HG02798 (cell line): ENCODE measurements at regions not wholly inside any gene's neighbourhood (a gene's known extent, or its start where the extent isn't known, plus 50 kb on each side); places are given as distances from the start of the nearest gene placed in this dataset.
"Not testable (repeated sequence)": the region's sequence is repeated elsewhere in the genome, so short reads cannot be mapped to it uniquely, and the experiment has no call there.

Experiments
- ATAC-seq: cut with Tn5 transposase; IDR thresholded peaks from one replicate; pipeline ENCODE4 v1.9.1; 2021; ENCODE audit warnings: mild to moderate bottlenecking; ENCODE audit not compliant: unreplicated experiment, poor library complexity

DNA sequence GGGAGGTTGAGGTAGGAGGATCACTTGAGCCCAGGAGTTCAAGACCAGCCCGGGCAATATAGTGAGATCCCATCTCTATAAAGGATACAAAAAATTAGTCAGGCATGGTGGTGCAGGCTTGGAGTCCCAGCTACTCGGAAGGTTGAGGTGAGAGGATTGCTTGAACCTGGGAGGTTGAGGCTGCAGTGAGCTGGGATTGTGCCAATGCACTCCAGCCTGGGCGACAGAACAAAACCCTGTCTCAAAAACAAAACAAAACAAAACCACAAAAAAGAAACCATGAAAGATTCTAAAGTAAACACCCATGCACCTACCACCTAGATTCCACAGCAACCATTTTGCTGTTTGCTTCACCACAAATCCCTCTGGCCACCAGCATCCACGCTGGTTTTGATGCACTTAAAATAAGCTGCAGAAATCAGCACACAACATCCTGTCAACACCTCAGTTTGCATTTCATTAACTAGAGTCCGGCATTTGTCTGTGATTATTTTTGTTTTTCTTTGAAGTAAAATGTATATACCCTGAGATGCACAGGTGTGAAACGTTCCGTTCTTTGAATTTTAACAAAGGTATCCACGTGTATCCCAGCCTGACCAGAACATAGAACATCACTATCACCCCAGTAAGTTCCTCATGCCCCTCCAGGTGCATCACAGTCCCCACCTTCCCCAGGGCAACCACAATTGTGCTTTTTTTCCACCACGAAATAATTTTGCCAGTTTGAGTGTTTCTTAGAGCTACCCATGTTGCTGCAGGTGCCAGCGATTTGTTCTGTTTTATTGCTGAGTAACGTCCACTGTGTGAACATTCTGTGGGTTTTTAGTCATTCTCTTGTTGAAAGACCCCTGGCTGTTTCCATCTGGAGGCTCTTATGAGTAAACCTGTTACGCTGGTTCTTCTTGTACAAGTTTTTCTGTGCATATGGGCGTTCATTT is 191.5 kb downstream of the SEC14L1 start:
- no peak for ATAC-seq

DNA sequence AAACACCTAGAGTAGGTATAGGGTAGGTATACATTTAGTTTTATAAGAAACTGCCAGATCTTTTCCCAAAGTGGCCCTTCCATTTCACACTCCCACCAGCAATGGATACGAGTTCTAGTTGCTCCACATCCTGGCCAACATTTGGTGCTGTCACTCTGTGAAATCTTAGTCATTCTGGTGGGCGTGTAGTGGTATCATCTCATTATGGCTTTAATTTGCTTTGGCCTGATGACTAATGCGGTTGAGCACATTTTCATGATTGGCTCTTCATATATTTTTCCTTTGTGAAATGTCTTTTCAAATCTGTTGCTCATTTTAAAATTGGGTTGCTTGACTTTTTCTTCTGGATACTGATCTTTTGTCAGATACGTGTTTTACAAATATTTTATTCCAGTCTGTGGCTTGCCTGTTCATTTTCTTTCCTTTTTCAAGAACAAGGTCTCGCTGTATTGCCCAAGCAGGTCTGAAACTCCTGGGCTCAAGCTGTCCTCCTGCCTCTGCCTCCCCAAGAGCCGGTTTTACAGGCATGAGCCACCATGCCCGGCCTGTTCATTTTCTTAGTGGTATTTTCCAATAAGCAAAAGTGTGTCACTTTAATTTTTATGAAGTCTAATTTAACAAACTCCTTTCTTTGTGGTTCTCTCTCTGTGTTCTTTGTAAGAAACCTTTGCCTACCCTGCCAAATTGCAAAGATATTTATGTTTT is 192.4 kb downstream of the SEC14L1 start:
- ATAC-seq = no peak

DNA sequence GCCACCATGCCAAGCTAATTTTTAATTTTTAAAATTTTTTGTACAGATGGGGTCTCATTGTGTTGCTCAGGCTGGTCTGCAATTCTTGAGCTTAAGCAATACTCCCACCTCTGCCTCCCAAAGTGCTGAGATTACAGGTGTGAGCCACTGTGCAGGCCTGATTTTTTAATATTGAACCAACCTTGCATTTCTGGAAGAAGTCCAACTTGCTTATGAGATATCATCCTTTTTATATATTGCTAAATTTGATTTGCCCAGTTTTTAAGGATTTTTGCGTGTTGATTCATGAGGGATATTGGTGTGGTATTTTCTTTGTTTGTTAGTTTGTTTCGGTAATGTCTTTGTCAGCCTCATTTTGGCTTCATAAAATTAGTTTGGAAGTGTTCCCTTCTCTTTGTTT is 196.4 kb downstream of the SEC14L1 start:
- ATAC-seq = no peak

DNA sequence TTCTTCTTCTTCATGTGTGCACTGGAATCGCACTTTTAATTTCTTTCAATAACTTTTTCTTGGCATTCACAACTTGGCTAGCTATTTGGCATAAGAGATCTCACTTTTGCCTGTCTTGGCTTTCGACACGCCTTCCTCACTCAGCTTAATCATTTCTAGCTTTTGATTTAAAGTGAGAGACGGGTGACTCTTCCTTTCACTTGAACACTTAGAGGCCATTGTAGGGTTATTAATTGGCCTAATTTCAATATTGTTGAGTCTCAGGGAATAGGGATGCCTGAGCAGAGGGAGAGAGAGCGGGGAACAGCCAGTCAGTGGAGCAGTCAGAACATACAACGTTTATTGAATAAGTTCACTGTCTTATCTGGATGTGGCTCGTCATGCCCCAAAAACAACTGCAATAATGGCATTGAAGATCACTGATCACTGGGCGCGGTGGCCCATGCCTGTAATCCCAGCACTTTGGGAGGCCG is 200.3 kb downstream of the SEC14L1 start:
- ATAC-seq = no peak

DNA sequence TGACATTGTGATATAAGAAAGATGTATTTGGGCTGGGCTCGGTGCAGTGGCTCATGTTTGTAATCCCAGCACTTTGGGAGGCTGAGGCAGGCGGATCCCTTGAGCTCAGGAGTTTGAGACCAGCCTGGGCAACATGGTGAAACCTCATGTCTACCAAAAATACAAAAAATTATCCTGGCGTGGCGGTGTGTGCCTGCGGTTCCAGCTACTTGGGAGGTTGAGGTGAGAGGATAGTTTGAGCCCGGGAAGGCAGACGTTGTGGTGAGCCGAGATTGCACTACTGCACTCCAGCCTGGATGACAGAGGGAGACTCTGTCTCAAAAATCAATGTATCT is 201.9 kb downstream of the SEC14L1 start:
- ATAC-seq = not testable (repeated sequence)

DNA sequence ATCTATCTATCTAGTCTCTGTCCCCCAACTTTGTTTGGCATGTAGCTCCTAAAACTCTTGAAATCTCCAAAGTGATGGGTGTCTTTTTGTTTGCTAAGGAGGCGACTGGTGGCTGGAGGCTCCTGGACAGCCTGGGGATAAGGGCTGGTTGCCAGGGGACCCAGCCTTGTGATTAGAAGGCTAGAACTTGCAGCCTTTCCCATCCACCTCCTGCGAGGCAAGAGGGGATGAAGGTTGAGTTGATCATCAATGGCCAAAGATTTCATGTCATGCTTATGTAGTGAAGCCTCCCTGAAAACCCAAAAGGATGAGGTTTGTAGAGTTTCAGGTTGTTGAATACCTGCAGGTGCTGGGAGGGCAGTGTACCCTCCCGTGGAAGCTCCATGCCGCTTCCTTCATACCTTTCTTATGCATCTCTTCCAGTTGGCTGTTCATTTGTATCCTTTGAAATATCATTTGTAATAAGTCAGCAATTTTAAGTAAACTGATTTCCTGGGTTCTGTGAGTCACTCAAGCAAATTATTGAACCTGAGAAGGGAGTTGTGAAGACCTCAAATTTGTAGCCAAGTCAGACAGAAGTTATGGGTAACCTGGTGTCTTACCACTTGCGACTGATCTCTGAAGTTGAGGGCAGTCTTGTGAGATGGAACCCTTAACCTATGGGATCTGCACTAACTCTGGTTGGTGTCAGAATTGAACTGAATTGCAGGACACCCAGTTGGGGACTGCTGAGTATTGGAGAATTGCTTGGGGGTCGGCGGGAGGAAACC is 202.4 kb downstream of the SEC14L1 start:
- ATAC-seq = no peak

DNA sequence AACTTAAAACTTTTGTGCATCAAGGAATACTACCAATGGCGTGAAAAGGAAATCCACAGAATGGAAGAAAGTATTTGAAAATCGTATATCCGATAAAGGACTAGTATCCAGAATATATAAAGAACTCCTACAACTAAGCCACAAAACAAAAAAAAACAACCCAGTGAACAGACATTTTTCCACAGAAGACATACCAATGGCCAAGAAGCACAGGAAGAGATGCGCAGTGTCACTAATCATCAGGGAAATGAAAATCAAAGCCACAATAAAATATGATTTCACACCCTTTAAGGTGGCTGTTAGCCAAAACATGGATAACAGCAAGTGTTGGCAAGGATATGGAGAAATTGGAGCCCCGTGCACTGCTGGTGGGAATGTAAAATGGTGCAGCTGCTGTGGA is 203.3 kb downstream of the SEC14L1 start:
- ATAC-seq = no peak

DNA sequence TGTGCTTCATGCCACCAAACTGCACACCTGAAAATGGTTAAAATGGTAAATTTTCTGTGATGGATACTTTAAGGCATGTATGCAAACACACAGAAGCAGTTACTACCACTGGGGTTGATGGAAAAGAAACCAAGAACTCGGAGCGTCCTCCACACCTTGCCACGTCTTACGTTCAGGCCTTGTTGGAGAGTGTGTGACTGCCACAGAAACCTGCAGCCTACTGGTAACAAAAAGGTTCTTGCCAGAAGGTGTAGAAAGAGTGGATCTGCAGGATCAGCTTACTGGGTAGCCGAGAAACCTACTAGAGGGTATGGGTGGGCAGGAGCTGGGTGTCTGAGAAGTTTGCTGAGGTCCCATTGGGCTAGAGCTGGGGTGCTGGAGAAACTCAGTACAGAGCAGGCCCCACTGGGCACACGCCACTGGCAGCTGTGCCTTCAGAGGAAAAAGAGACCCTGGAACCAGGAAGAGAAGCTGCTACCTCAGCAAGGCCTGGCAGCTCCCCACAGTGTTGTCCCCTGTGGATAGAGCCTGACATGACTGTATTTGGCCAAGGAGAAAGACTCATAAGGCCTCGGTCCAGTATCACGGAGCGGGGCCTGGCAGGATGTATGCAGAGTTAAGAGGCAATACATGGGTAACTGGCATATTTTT is 204.6 kb downstream of the SEC14L1 start:
- ATAC-seq = no peak

DNA sequence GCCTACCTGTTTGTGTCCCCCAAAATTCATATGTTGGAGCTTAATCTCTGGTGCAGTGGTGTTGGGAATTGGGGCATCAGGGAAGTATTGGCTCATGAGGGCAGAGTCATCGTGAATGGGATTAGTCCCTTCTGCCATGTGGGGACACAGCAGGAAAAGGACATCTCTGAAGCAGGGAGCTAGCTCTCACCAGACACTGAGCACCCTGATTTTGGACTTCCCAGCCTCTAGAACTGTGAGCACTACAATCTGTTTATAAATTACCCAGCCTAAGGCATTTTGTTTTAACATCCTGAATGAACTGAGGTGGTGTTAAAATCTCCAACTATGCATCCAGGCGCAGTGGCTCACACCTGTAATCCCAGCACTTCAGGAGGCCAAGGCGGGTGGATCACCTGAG is 206.0 kb downstream of the SEC14L1 start:
- ATAC-seq = no peak

DNA sequence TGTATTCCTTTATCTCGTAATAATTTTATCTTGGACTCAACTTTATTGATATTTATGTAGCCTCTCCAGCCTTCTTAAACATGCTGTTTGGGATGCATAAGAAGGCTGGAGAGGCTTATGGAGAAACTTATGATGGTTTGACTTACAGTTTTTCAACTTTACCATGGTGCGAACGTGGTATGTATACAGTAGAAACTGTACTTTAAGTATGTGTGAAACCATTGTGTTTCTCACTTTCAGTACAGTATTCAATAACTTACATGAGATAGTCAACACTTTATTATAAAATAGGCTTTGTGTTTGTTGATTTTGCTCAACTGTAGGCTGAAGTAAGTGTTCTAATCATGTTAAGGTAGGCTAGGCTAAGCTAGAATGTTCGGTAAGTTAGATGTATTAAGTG is 206.8 kb downstream of the SEC14L1 start:
- no peak for ATAC-seq

DNA sequence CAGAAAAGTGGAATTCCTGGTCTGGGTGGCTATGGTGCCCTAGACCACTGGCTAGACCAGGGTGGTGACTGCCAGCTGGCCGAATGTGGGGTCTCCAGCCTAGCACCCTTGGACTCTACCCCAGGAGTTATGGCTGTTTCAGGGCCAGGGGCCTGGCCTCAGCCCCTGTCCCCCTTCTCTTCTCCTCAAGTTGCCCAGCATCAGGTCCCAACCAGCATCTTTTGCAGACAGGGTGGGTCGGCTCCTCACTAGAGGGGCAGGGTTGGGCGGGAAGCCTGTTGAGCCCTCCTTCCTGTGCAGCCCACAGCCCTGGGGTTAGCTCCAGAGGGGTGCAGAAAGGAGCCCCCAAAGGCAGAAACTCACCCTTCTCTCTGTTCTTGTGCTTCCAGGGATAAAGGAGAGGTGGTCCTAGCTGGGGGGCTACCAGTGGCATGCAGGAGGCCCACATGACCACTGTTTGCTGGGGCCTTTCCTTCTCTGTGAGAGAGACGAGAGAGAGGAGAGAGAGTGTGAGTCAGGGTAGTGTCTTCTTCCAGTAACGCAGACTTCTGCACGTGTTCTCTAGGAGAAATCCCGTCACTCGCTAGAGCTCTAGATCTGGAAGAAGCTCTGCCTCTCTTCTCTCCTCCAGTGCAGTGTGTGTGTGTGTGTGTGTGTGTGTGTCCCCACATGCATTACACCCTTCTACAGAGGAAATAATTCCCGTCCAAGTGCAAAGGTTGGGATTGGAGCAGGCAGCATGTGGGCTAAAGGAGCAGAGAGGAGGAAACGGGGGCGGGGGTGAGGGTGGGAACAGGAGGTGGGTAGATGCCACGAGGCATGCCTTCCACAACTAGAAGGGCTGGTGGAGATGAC is 209.4 kb downstream of the SEC14L1 start:
- ATAC-seq = no peak

DNA sequence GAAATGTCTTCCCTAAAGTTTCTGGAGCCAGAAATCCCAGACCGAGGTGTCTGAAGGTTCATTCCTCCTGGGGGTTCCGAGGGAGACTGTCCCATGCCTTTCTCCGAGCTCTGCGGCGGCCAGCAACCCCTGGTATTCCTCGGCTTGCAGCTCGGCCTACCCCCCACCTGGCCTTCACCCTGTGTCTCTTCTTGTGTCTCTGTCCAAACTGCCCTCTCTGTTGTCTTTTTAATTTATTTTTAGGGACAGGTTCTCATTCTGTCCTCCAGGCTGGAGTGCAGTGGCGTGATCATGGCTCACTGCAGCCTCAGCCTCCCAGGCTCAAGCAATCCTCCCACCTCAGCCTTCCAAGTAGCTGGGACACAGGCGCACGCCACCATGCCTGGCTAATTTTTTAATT is 211.7 kb downstream of the SEC14L1 start:
- no peak for ATAC-seq

DNA sequence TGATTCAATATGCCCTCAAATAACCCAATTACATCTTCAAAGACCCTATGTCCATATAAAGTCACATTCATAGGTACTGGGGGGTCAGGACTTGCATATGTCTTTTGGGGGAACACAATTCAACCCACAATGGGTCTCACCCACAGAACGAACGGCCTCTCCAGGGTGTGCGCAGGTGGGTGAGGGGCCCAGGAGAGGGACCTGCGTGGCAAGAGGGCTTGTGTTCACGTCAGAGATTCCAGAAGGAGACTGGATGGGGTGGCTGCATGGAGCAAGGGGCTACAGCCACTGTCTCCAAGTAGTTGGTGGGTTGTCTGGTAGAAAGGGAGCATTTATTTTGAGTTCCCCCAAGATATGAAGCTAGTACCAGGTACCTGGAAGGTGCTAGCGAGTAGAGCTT is 212.2 kb downstream of the SEC14L1 start:
- ATAC-seq = no peak

DNA sequence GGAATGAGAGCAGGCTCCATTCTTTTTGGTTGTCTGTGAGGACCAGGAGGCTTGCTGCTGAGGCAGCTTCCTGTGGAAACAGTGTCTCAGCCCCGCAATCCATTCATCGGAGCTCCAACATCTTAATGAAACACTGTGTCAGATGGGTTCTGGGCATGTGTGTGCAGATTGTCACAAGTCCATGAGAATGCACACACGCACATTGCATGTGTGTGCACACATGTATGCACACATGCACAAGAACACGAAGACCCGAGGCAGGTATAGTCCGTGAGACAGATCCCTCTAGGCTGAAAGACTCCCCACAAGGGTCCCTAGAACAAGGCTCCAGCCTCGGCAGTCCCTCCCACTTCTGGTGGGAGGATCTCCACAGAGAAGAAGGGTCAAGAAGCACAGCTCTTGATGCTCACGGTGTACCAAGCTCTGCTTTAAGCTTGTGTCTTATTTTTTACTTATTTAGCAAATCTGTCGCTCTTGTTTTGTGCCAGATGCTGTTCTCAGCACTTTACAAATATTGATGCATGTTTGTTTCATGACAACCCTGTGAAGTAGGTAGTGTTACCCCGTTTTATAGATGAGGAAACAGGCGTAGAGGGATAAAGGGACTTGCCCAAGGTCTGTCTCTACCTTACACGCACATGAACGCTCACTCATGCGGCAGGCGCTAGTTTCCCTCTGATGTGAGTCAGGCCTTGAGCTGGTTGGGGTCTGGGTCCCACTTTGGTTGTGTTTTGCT is 213.1 kb downstream of the SEC14L1 start:
- no peak for ATAC-seq

DNA sequence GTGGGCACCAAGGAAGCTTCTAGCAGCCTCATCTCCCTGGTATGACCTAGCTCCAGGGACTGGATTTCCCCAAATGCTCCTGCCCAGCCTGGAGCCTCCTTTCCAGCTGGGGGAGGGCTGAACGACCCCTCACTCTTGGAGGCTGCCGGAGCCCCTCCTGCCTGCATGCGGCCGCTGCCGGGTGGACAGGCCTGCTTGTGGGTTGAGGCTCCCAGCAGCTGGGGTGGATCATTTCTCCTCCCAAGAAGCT is 213.6 kb downstream of the SEC14L1 start:
- ATAC-seq = no peak

DNA sequence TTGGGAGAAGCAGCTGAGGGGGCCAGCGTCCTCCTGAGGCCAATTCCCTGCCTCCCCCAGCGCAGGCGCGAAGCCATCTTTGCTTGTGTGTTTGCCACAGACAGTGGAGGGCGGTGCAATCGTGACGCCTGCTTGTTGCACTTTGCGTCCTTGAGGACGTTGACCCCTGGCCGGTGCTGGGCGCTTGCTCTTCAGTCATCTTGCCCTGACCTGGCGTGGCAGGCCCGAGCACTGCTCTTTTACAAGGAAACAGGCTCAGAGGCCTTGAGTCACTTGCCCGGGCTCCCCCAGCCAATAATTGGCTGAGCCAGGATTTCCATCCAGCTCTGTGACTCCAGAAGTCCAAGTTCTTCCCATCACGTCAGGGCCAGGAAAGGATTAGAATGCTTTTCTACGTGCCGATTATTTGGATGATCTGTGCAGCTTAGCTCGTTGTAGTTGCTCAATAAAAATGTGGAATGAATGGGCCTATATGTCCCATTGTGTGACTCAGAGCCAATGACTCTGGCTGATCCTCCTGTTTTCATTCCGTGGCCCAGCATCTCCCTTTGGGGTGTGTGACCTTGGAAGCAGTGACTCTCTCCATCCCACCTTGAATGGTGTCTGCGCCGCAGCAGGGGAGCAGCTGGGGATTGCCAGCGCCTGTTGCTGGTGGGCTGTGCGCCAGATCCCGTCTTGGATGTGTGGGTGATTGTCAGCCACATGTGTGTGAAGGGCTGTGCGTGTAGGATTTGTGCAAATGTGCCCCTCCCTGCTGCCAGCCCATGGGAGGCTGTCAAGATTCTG is 214.1 kb downstream of the SEC14L1 start:
- no peak for ATAC-seq

DNA sequence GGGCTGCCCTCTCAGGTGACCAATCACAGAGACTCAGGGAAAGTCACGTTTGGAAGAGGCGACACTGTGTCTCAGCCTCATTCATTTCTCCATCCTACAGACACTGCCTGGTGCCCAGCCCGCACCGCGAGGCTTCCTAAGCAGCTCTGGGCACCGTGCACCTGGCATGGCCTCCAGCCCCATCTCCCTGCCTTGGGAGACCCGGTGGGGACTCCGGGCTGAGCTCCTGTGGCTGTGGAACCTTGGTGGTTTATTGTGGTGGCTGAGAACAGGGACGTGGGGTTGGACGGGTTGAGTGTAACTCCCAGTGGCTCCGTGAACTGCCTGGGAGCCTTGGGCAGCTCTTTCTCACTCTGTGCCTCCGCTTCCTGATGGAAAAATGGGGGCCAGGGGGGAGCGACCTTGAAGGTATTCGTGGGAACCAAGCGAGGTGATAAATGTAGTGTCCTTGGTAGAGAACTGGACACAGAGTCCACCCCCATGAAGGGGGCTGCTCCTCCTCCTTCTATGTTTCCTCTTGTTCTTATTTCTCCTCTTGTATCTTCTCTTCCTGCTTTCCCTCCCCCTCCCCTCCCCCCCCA is 215.4 kb downstream of the SEC14L1 start:
- ATAC-seq = no peak

DNA sequence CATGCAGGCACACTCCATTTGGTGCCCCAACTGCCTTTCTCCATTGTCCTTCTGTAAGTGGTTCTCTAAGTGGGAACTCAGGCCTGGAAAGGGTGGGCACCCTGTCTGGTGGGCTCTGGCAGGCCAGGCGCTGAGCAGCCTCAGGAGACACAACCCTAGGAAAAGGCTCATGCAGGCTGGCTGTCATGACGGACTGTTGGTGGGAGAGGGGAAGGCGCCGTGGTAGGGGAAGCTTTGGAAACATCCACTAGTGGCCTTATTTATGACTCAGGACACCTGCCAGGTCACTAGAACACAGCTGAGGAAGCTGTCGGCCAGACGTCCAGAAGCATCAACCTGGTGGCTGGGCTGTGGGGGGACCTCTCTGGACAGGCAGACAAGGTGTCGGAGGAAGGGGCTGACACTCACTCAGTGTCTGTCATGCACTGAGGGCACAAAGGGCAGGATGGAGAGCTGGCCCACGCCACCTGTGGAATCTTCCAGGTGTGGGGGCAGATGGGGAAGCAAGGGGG is 216.0 kb downstream of the SEC14L1 start:
- ATAC-seq = no peak
